ENCODE measurements at regions not wholly inside any gene's neighbourhood (a gene's known extent, or its start where the extent isn't known, plus 50 kb on each side); places are given as distances from the start of the nearest gene placed in this dataset.

GRCh38 chr1:201626629-201627275, 87.8 kb downstream of the NAV1 start:
- BruUV-seq (replicated peaks), result no TSS peak
- H3K4me1 ChIP-seq (ENCODE audit: control insufficient read depth, insufficient read depth, low read length), result no peaks in the 10 kb centered on the region
- H3K27ac ChIP-seq (ENCODE audit: low read length), result no peak overlapping the region; the same call in 1 of the 2 replicates
- in situ Hi-C loops (cut with HindIII; ENCODE audit: low pct_unique_long_range_greater_than_20kb, low sequenced_read_pairs), result no loop called here
- no peak for ATAC-seq
- TF ChIP-seq SIN3A (IDR thresholded peaks at IDR 0.05; ENCODE audit: borderline replicate concordance, insufficient read depth, low read depth, low read length) (no peak), CTCF (IDR thresholded peaks at IDR 0.05) (no peak), REST (IDR thresholded peaks at IDR 0.05; ENCODE audit: insufficient read depth in 1 of 2, low read depth in 2 of 2, low read length in 1 of 2) (no peak), POLR2AphosphoS5 (IDR thresholded peaks at IDR 0.05; ENCODE audit: low read depth, low read length) (no peak), TCF7L2 (IDR thresholded peaks at IDR 0.05; ENCODE audit: low read depth, low read length) (no peak)
- CTCF ChIA-PET, result no interaction called here
- no peaks in the 10 kb centered on the region for H3K36me3 ChIP-seq (ENCODE audit: control insufficient read depth, insufficient read depth, low read length)
- no peak overlapping the region for H3K4me3 ChIP-seq (ENCODE audit: low read depth in 2 of 2, low read length in 2 of 2)
- no peaks in the 10 kb centered on the region for H3K9me3 ChIP-seq (ENCODE audit: control insufficient read depth, insufficient read depth, low read depth, low read length)
- DNase-seq (ENCODE audit: low read depth, low spot score), result no peak
- intact Hi-C loops (cut with micrococcal nuclease; ENCODE audit: unreplicated experiment), result no loop called here
- H3K27me3 ChIP-seq (ENCODE audit: control insufficient read depth, insufficient read depth, low read length), result no peaks in the 10 kb centered on the region
- POLR2A ChIA-PET, result no interaction called here

- in situ Hi-C loops (cut with HindIII; ENCODE audit: low pct_unique_long_range_greater_than_20kb, low sequenced_read_pairs), result no loop called here
- no peak for TF ChIP-seq SIN3A (IDR thresholded peaks at IDR 0.05; ENCODE audit: borderline replicate concordance, insufficient read depth, low read depth, low read length)
- TF ChIP-seq CTCF (IDR thresholded peaks at IDR 0.05), result no peak
- TF ChIP-seq REST (IDR thresholded peaks at IDR 0.05; ENCODE audit: insufficient read depth in 1 of 2, low read depth in 2 of 2, low read length in 1 of 2), result no peak
- no peak for TF ChIP-seq TCF7L2 (IDR thresholded peaks at IDR 0.05; ENCODE audit: low read depth, low read length)
- no peak for TF ChIP-seq POLR2AphosphoS5 (IDR thresholded peaks at IDR 0.05; ENCODE audit: low read depth, low read length)
- ATAC-seq, result no peak
Measured at GRCh38 chr1:201628490-201628889, 89.6 kb downstream of the NAV1 start.

More at GRCh38 chr1:201628490-201628889, 89.6 kb downstream of the NAV1 start:
- Histone ChIP-seq H3K36me3 (ENCODE audit: control insufficient read depth, insufficient read depth, low read length) (no peaks in the 10 kb centered on the region), H3K27me3 (ENCODE audit: control insufficient read depth, insufficient read depth, low read length) (no peaks in the 10 kb centered on the region), H3K4me1 (ENCODE audit: control insufficient read depth, insufficient read depth, low read length) (no peaks in the 10 kb centered on the region), H3K9me3 (ENCODE audit: control insufficient read depth, insufficient read depth, low read depth, low read length) (no peaks in the 10 kb centered on the region), H3K4me3 (ENCODE audit: low read depth in 2 of 2, low read length in 2 of 2) (no peak overlapping the region), H3K27ac (ENCODE audit: low read length) (no peak overlapping the region)
- BruUV-seq (replicated peaks), result no TSS peak
- no peak for DNase-seq (ENCODE audit: low read depth, low spot score)
- POLR2A ChIA-PET, result no interaction called here
- intact Hi-C loops (cut with micrococcal nuclease; ENCODE audit: unreplicated experiment), result no loop called here
- CTCF ChIA-PET, result no interaction called here
